GM12878 (cell line): ENCODE measurements at regions not wholly inside any gene's neighbourhood (a gene's known extent, or its start where the extent isn't known, plus 50 kb on each side); places are given as distances from the start of the nearest gene placed in this dataset.

Source experiments
- ATAC-seq: fragments of 200-7000 bp; cut with Tn5 transposase; 3 replicates; pipeline ENCODE4 v1.9.1; 2020; ENCODE audit warnings: mild to moderate bottlenecking, moderate library complexity
- BruUV-seq: library from RNA; stranded (reverse); fragments of 400-500 nt; replicated peaks from 2 replicates; lab custom pipeline; 2021; lab: Mats Ljungman, UMichigan
- CTCF ChIA-PET: fragments of 300-600 bp; sonication (Branson Sonifier 250); formaldehyde crosslinking; extraction: SDS; loops from one replicate; lab custom pipeline; 2021; ENCODE audit warnings: inconsistent platforms; lab: Yijun Ruan, JAX
- POLR2A ChIA-PET: fragments of 350-600 bp; formaldehyde crosslinking; extraction: SDS; loops from one replicate; lab custom pipeline; 2021; ENCODE audit warnings: inconsistent platforms; lab: Charles Lee
- RAD21 ChIA-PET: fragments of 300-600 bp; sonication (Branson Sonifier 250); formaldehyde crosslinking; loops from one replicate; lab custom pipeline; 2023; ENCODE audit warnings: antibody characterized with exemption; ENCODE audit not compliant: unreplicated experiment; lab: Charles Lee
- SMC1A ChIA-PET: fragments of 300-600 bp; sonication (Branson Sonifier 250); formaldehyde crosslinking; loops from one replicate; lab custom pipeline; 2023; ENCODE audit not compliant: unreplicated experiment, uncharacterized antibody; lab: Charles Lee
- DNase-seq: peaks from one replicate; pipeline ENCODE4 v3.0.0-alpha.2; 2011; ENCODE audit warnings: low read depth, low spot score
- FAIRE-seq: peaks from 3 replicates; lab custom pipeline; 2011; peaks lifted over from hg19 to GRCh38; lab: Jason Lieb, UNC
- H2AFZ ChIP-seq: 2 replicates; pipeline ENCODE4 v1.6.0; 2011; ENCODE audit warnings: low read depth, low read length, control low read depth; ENCODE audit not compliant: control insufficient read depth
- H3K27ac ChIP-seq: 2 replicates; pipeline ENCODE4 v1.5.1; 2011; ENCODE audit warnings: control low read depth; ENCODE audit not compliant: control insufficient read depth, insufficient read depth
- H3K27me3 ChIP-seq, 2 experiments: replicated peaks in 1 of 2; 2 replicates each; pipeline versions ENCODE4 v1.6.0 to v1.6.1; 2011; ENCODE audit warnings: low read length in 1 of 2; ENCODE audit not compliant: control insufficient read depth in 2 of 2, insufficient read depth in 2 of 2
- H3K36me3 ChIP-seq, 2 experiments: 2 replicates each; pipeline ENCODE4 v1.5.1; 2011; ENCODE audit warnings: low read length in 1 of 2; ENCODE audit not compliant: control insufficient read depth in 2 of 2, insufficient read depth in 2 of 2
- H3K4me1 ChIP-seq: 2 replicates; pipeline ENCODE4 v1.6.1; 2011; ENCODE audit warnings: mild to moderate bottlenecking, low read length, moderate library complexity, mixed read lengths; ENCODE audit not compliant: control insufficient read depth, insufficient read depth
- H3K4me2 ChIP-seq: 2 replicates; pipeline ENCODE4 v1.6.0; 2011; ENCODE audit warnings: control low read depth; ENCODE audit not compliant: control insufficient read depth, insufficient read depth
- H3K4me3 ChIP-seq: fragments of 200-600 bp; sonication (generic); 2 replicates; pipeline ENCODE4 v1.5.1; 2016
- H3K79me2 ChIP-seq: 2 replicates; pipeline ENCODE4 v1.6.0; 2011; ENCODE audit warnings: low read length; ENCODE audit not compliant: control insufficient read depth, insufficient read depth
- H3K9ac ChIP-seq: 2 replicates; pipeline ENCODE4 v1.8.0; 2011; ENCODE audit warnings: low read length, control low read depth, mixed read lengths; ENCODE audit not compliant: control insufficient read depth, insufficient read depth
- H3K9me3 ChIP-seq: replicated peaks from 3 replicates; pipeline ENCODE4 v1.5.1; 2011; ENCODE audit warnings: mild to moderate bottlenecking, low read length; ENCODE audit not compliant: control insufficient read depth, insufficient read depth
- H4K20me1 ChIP-seq: 2 replicates; pipeline ENCODE4 v1.6.0; 2011; ENCODE audit not compliant: control insufficient read depth, insufficient read depth
- CBFB ChIP-seq: IDR thresholded peaks from 2 replicates; pipeline ENCODE4 v1.6.1; 2016; ENCODE audit warnings: antibody characterized with exemption, low read depth
- CBX5 ChIP-seq: sonication (generic); IDR thresholded peaks from 2 replicates; pipeline ENCODE4 v1.6.1; 2016; ENCODE audit warnings: low read depth, moderate library complexity, mild to moderate bottlenecking, inconsistent platforms
- CEBPZ ChIP-seq: fragments of 150-350 bp; IDR thresholded peaks from 2 replicates; pipeline ENCODE4 v1.6.1; 2016; ENCODE audit warnings: low read depth, low read length
- EED ChIP-seq: sonication (generic); IDR thresholded peaks from 2 replicates; pipeline ENCODE4 v1.6.1; 2016; ENCODE audit warnings: antibody characterized with exemption, low read depth
- EP300 ChIP-seq, 2 experiments: fragments of 150-350 bp in 1 of 2; IDR thresholded peaks; 2 replicates each; pipeline ENCODE4 v1.6.1; 2011 to 2012; ENCODE audit warnings: low read depth in 2 of 2, low read length in 2 of 2, borderline replicate concordance in 1 of 2, improper control_type of control experiment in 1 of 2, inconsistent platforms in 1 of 2; ENCODE audit not compliant: control insufficient read depth in 1 of 2
- IRF5 ChIP-seq: fragments of 450-650 bp; IDR thresholded peaks from 2 replicates; pipeline ENCODE4 v1.6.1; 2017; ENCODE audit warnings: borderline replicate concordance
- MEF2A ChIP-seq: IDR thresholded peaks from 2 replicates; pipeline ENCODE4 v1.6.1; 2011; ENCODE audit warnings: low read depth, mild to moderate bottlenecking, low read length, moderate library complexity; ENCODE audit not compliant: insufficient read depth
- PAX5 ChIP-seq: IDR thresholded peaks from 2 replicates; pipeline ENCODE4 v1.6.1; 2011; ENCODE audit warnings: low read depth, low read length, borderline replicate concordance
- PBX3 ChIP-seq: IDR thresholded peaks from 2 replicates; pipeline ENCODE4 v1.6.1; 2011; ENCODE audit warnings: mild to moderate bottlenecking, low read depth, low read length, moderate library complexity; ENCODE audit not compliant: insufficient replicate concordance
- RAD51 ChIP-seq: fragments of 450-650 bp; IDR thresholded peaks from 2 replicates; pipeline ENCODE4 v1.6.1; 2016; ENCODE audit warnings: moderate library complexity, mild to moderate bottlenecking, inconsistent platforms
- RELB ChIP-seq: fragments of 450-650 bp; IDR thresholded peaks from 2 replicates; pipeline ENCODE4 v1.6.1; 2017; ENCODE audit warnings: low read depth, mild to moderate bottlenecking, moderate library complexity
- SMAD5 ChIP-seq: IDR thresholded peaks from 2 replicates; pipeline ENCODE4 v1.6.1; 2016; ENCODE audit warnings: antibody characterized with exemption, low read depth
- SUPT20H ChIP-seq: IDR thresholded peaks from 2 replicates; pipeline ENCODE4 v1.6.1; 2011; ENCODE audit warnings: low read depth, mild to moderate bottlenecking, low read length, moderate library complexity, borderline replicate concordance; ENCODE audit not compliant: control insufficient read depth
- WRNIP1 ChIP-seq: IDR thresholded peaks from 2 replicates; pipeline ENCODE4 v1.6.1; 2011; ENCODE audit warnings: low read depth, low read length, improper control_type of control experiment, borderline replicate concordance
- ZNF24 ChIP-seq: fragments of 450-650 bp; IDR thresholded peaks from 2 replicates; pipeline ENCODE4 v1.6.1; 2017; ENCODE audit warnings: antibody characterized with exemption, mild to moderate bottlenecking
- WGBS: methylation state at CpG from one replicate; pipeline ENCODE4 v1.1.6; 2016; ENCODE audit warnings: low lambda C conversion rate; ENCODE audit not compliant: insufficient replicate concordance, insufficient coverage; ENCODE audit errors: missing lambda C conversion rate; 5-methylcytosine and 5-hydroxymethylcytosine counted together
- in situ Hi-C: fragments of 300-500 bp; cut with MboI; formaldehyde crosslinking; loops from 9 replicates; pipeline ENCODE4 v1.14.3; 2018; ENCODE audit warnings: mixed read lengths
- intact Hi-C: fragments of 100-400 bp; cut with micrococcal nuclease; formaldehyde crosslinking; loops from one replicate; pipeline ENCODE4 v1.14.2; 2022; ENCODE audit not compliant: unreplicated experiment
- TF ChIP-seq, protein P1 (sequence below): fragments of 450-650 bp; IDR thresholded peaks from 2 replicates; pipeline ENCODE4 v1.6.1; 2014; ENCODE audit warnings: mild to moderate bottlenecking

DNA sequence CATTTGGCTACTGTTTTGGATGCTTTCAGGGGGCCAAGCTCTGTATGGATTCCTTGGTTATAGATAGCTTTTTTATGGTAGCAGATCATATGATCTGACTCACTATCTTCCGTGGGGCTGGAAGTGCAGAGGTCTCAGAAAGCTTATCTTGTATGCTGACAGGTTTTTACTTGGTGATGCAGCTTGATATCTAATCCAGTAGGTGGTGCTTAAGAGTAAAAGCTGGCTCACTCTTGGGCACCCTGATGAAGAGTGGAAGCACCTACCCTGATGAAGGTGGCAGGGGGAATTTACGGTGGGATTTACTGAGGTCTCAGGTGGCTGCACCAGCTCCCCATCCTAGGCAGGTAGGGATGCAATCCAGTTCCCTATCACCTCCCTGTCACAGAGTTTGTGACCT, 151.2 kb downstream of the PTBP2 start:
- H4K20me1 ChIP-seq: no peaks in the 10 kb centered on the region
- FAIRE-seq (no peak), ATAC-seq (peak; percentile 34; the same call in 1 of the 3 replicates)
- intact Hi-C loops (no loop called here), in situ Hi-C loops (no loop called here)
- CTCF ChIA-PET: interaction anchor here (0.8 kb wide), 1 partner anchor 72 kb away, joined by 4 read pairs; no protein-coding TSS in a partner anchor
- H3K27me3 ChIP-seq: no peaks in the 10 kb centered on the region
- H3K79me2 ChIP-seq: no peaks in the 10 kb centered on the region
- no peak overlapping the region for H2AFZ ChIP-seq
- no peaks in the 10 kb centered on the region for H3K36me3 ChIP-seq
- H3K9me3 ChIP-seq: no peaks in the 10 kb centered on the region
- no peaks in the 10 kb centered on the region for H3K4me1 ChIP-seq
- no peak overlapping the region for H3K27ac ChIP-seq
- no TSS peak for BruUV-seq
- SMC1A ChIA-PET: no interaction called here
- H3K4me3 ChIP-seq: no peak overlapping the region
- no peak overlapping the region for H3K9ac ChIP-seq
- TF ChIP-seq SMAD5 (no peak), PAX5 (no peak), PBX3 (no peak), ZNF24 (no peak), EP300 (IDR thresholded peaks at IDR 0.05; ENCODE audit: borderline replicate concordance in 1 of 2, control insufficient read depth in 1 of 2, low read depth in 2 of 2, low read length in 2 of 2) (no peak), RELB (no peak), CBFB (no peak), IRF5 (no peak), WRNIP1 (no peak), CEBPZ (no peak), SUPT20H (no peak), MEF2A (no peak), CBX5 (no peak), RAD51 (no peak), EED (no peak)
- TF ChIP-seq, protein P1, sequence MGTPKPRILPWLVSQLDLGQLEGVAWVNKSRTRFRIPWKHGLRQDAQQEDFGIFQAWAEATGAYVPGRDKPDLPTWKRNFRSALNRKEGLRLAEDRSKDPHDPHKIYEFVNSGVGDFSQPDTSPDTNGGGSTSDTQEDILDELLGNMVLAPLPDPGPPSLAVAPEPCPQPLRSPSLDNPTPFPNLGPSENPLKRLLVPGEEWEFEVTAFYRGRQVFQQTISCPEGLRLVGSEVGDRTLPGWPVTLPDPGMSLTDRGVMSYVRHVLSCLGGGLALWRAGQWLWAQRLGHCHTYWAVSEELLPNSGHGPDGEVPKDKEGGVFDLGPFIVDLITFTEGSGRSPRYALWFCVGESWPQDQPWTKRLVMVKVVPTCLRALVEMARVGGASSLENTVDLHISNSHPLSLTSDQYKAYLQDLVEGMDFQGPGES: no peak
- TF ChIP-seq, all 136 proteins: peak for 0
- H3K4me2 ChIP-seq: no peak overlapping the region
- 44% methylated on average over 2 of the region's 2 CpGs for WGBS
- DNase-seq: no peak
- ChIA-PET RAD21 (no interaction called here), POLR2A (no interaction called here)
